GM18517 (cell line): ENCODE measurements at regions not wholly inside any gene's neighbourhood (a gene's known extent, or its start where the extent isn't known, plus 50 kb on each side); places are given as distances from the start of the nearest gene placed in this dataset.

Experiments used
- ATAC-seq: cut with Tn5 transposase; IDR thresholded peaks from one replicate; pipeline ENCODE4 v1.9.1; 2021; ENCODE audit warnings: mild to moderate bottlenecking, moderate library complexity; ENCODE audit not compliant: unreplicated experiment

DNA sequence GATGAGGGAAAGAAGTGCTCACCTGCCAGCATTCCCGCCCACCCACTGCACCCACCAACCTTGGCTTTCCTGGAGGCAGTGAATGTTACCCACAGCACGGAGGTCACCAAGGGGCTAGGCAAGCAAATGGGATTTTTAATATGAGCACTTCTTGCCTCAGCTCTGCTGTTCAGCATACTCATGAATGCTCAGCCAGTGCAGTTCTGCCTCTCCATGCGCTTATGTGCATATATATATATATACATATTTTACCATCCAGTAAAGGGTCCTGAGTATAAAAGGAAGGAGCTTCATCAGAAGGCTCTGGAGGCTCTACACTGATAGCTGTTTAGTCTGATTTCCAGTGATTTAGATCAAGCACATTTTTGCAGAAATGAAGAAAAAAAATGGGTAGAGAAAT lies 366.9 kb downstream of the SIPA1L2 start:
- no peak for ATAC-seq

DNA sequence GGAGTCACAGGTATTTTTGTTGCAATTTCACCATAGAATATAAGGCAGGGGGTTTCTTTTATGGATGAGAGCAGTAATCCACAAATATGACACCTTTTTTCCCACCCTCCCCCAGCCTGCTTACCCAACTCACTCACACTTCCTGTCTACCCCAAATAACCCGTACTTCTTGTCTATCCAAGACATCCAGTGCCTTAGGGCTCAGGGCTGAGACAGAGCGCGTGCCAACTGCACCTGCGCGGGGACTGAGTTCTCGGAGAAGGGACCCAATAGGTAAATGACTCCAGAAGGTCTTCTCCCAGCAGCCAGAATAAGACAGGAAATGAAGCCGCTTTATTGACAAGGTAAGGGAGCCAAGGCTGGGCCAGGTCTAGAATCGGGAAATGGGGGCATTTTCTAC lies 369.1 kb downstream of the SIPA1L2 start:
- no peak for ATAC-seq

DNA sequence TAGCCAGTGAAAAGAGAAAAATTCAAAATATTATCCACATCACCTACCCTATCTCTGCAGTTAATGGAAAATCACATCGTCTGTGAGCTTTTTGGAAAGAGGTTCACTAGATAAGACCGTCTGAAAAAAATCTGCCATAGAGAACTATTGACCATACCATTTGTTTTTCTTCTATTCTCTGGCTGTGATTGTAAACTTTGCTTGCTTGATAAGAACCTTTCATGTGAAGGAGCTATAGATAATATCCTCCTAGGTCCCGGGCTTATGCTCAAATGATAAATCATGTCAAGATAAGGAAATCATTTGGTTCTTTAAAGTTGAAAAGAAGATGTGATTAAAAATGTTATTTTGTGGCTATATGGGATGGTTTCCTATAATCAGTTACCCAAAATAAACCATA lies 369.9 kb downstream of the SIPA1L2 start:
- no peak for ATAC-seq

DNA sequence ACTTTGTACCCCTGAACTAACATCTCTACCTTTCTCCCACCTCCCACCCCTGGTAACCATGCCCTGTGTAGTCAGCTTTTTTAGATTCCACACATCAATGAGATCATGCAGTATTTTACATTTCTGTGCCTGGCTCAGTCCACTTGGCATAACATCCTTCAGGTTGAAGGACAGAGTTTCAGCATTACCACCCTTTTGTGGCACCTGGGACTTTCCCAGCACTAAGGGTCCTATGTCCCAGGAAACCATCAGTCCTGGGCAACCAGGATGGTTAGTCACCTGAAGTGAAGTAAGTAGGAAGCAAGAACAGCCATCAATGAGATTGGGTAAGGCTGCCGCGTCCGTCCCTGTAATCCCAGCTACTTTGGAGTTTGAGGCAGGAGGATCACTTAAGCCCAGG lies 370.6 kb downstream of the SIPA1L2 start:
- no peak for ATAC-seq

DNA sequence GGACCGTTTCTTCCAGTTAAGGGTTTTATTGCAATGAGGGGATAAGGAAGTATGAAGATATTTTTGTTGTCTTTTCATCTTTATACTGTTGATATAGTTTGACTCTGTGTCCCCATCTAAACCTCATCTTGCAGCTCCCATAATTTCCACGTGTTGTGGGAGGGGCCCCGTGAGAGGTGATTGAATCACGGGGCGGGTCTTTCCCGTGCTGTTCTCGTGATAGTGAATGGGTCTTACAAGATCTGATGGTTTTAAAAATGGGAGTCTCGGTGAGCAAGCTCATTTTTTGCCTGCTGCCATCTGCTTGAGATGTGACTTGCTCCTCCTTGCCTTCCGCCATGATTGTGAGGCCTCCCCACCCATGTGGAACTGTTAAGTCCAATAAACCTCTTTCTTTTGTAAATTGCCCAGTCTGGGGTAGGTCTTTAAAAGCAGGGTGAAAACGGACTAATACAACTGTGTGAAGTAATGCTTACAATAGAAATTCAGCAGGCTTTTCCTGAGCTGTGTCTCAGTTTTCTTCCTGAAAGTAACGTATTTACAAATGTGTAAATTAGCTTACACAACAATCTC lies 377.3 kb downstream of the SIPA1L2 start:
- ATAC-seq = no peak

DNA sequence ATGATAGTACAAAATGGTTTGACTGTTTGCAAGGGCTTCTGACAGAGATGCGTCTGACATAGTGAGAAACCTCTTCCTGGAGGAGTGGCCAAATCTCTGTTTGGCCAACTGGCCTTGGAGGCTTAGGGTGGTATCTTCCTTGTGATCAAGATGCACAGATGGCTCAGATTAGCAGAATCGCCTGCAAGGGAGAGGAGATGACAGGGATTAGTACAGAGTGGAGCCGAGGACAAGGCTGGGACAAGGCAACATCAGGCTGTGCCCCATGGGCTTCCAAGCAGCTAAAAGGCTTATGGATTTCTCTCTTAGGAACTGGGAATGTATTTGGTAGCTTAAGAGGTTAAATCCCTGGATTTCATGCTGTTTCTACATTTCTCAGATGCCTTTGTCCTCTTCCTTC lies 379.1 kb downstream of the SIPA1L2 start:
- ATAC-seq = no peak

DNA sequence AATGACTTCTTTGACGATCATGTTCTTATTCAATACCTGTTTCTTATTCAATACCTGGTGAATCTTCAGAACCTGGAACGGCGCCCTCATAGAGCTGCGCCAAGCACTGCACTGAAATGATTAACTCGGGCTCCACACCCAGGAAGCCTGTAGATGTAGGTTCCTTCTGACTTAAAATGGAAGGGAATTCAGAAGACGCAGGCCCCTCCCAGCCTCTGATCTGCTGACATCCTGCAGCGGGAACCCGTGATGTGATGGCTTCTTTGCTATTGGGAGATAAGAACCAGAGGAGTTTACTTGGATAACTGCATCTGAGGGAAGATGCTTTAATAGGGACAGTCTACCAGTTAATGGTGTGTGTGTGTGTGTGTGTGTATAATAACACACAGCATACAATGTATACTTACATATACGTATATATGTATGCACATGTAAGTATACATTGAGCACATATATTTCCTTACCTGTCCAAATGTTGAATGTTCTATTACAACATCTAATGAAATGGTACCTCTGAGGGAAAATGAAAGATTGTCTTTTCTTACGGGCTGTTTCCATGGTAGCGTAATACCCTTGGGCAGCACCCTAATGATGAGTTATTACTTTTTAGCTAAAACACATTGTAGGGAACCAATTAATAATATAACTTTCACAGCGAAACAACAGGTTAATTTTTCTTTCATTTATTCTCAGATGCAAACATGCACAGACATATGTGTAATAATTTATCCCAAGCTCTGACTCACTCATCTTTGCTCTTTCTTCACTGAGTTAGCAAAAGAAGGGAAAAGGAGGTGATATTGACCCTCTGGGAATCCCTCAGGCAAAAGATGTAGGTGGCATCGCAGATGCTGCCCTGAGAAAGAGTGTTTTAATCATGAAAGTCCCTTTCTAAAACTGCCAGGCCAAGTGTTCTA lies 379.8 kb downstream of the SIPA1L2 start:
- ATAC-seq = no peak

DNA sequence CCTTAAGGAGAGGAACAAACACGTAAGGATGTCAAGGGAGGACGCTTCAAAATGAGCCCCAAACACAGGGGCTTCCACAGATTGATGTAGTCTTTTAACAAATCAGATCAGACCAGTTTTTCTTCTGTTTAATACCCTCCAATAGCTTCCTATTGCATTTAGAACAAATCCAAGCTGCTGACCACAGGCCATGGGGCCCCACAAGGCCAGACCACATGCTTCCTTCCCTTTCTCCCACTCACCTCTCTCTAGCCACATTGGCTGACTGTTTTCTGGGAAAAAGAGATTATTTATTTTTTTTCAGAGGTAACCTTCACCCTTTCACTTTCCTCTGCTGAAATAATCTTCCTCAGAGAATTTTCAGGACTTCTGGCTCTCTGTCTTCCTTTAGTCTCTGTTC lies 380.6 kb downstream of the SIPA1L2 start:
- ATAC-seq = no peak

DNA sequence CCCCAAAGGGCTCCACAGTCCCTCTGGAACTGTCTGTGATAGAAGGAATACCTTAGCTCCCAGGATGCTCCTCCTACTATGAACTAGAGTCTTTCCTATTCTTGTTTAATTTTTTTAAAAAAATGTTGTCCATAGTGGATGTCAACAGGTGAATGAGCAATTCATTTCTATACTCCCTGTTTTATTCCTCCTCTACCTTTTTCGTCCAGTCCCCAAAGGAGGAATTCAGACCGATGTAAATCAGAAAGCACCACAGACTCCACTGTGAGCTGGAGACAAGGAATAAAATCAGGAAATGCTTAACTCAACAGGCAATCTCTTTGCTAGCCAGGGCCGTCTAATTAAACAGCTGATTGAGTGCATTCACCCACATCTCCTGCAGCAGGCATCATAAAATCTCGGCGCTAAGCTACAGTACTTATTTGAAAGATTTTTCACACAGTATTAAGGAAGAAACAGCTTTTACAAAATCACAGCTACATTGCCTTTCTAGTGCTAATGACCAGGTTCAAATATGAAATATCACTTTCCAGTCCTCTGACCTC lies 381.6 kb downstream of the SIPA1L2 start:
- no peak for ATAC-seq

DNA sequence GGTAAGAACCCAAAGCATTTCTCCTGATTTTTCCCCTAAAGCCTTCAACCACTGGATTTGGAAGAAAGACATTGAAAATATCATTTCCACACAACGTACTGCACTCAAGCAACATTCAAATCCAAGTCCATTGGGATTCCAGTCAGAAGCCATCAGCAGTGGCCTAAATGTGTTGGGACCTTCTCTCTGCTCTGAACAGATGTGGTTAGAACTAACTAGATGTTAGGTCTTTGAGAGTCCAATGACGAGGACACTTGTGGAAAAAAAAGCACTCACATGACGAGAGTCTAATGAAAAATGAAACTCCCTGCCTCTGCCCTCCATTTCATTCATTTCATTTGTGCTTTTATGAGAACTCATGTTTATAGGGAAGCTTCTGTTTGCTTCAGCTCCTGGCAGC lies 382.3 kb downstream of the SIPA1L2 start:
- ATAC-seq = no peak

DNA sequence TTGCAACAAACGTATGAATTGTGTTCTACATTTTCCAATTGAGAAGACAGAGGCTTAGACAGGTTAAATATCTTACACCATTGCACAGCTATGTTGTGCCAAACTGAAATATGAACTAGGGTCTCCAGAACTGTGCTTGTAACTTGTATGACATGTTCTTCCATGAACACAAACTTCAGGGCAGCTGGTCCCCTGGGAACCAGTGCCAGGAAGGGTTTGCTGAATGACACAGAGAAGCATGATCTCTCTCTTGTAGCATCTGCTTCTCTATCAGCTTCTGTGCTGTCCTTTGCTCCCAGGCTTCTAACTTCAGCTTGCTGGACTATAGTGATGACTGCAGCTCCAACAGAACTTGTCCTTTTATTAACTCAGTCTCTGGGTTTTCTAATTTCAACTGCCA lies 385.5 kb downstream of the SIPA1L2 start:
- no peak for ATAC-seq

DNA sequence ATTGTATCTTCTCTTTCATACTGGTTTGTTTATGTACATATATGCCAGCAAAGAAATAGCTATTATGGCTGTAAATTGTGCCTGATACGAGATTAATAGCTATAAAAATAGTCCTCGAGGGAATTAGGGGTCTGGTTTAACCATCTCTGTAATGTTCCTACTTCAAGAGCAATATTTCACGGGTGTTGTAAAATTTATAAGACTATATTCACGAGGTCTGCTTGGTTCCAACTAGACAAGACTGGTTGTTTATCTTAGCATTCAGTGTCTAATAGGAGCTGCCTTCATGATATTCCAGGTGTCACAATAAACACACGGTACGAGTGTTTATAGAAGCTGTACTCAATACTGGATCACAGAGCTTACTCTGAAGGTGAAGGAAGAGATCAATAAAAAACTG lies 389.9 kb downstream of the SIPA1L2 start:
- no peak for ATAC-seq

DNA sequence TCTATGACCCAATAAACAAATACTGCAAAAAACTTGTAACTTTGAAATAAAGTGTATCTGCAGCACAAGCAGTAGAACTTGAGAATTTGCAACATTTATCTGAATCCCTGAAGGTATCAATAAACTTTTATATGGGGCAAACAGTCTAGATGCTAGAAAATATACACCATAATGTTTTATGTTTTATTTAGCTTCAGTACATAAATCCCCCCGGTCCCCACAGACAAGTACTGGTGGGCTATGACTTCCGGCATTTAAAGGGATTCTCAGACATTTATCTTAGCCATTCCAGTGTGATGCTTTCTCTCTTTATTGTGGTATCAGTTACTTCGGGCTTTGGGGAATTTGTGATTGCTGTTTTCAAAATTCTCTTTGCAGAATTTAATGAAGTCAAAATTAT lies 390.4 kb downstream of the SIPA1L2 start:
- ATAC-seq = no peak

DNA sequence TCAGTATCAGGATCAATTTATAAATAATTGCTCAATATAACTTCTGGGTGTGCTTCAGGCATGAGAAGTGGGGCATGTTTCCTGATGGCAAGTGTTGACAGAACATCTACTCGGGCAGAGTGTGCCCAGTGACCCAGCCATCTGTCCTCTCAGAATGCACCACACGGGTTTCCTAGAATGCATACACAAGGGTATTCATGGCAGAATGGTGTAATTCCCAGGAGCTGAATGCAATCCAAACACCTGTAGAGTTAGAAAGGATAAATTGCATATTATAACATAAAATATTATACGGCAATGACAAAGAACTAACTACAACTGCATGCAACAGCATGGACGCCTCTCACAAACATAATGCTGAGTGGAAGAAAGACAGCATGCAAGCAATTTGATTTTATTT lies 391.9 kb downstream of the SIPA1L2 start:
- ATAC-seq = no peak

DNA sequence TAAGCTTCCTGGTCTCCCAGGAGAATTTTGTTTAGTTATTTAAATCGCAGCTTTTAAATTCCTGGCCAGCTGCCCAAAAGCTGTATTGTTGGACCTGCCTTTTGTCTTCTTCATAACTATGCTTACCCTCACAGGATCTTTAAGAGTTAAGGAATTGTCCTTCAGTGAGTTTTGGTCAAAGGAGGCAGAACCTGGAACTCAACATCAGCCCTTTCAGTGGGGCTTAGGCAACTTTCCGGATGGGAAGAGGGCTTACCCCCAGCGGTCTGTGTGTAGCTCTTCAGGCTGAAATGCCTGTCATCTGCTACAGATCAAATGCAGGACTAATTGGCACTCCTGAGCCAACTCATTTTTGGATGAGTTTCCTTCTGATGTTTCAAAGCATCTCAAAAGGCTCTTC lies 402.6 kb downstream of the SIPA1L2 start:
- ATAC-seq = no peak

DNA sequence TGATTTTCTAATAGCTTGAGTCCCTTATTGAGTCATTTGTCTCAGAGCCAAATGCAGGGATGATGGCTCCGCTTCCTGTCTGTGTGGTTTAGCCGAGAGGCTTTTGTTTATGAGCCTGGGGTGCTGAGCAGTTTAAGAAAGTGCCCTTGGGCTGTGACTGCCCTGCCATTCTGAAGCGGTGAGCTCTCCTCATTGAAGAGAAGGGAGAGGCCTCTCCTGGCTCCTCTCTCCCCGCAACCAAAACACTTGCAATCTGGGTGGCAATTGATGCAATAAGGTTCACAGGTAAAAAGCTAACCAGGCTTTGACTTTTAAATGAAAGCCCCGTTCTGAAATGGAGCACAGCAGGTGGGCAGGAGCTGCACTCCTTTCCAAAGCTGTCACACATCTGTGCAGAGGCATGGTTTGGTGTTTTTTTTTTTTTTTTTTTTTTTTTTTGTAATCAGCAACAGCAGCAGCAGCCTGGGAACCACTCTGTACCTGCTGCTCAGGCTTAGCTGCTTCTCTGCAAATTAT lies 403.7 kb downstream of the SIPA1L2 start:
- ATAC-seq = no peak

DNA sequence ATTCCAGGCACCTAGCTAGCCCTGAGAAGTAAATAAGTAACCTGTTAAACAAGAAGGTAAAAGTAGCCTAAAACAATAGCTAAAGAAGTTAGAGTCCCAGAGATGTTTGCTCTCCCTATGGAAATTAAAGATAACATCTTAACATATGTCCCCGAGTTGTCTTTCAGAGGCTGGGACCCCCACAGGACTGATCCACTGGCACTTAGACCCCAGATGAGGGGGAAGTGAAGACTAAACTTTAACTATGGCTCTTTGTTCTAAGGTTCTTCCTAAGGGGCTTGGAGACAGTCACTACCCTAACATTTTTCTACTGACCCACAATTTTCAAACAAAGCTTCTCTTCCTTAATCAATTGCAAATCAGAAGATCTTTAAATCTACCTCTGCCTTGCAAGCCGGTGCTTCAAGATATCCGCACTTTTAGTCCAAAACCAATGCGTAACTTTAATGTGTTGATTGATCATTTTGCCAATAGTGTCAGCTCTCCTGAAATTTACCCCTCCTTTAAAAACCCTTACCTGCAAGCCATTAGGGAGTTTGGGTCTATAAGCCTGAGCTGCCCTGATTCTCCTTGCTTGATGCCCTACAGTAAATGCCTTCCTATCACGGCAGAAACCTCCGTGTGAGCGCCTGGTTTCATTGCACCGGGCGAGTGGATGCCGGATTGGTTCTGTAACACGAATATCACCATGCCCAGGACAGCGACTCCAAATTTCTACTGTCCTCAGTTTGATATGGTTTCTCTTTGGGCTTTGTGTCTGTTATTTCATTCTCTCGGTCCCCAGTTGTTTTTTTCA lies 404.4 kb downstream of the SIPA1L2 start:
- no peak for ATAC-seq

DNA sequence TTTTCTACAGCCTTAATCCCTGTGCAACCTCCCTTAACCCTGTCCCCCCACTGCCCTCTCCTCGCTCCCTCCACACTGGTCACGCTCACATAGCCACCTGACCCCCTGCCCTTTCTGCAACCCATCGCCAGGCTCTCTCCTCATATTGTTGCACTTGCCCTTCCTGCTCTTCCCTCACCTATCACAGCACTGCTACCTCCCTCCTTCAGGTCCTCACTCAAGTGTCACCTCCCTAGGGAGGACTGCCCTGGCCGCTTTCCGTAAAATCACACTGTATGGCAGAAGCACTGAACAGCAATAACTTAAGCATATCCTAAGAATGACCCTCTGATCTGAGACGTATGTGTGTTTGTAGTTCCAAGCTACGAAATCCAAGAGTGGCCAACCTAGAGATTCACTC lies 406.0 kb downstream of the SIPA1L2 start:
- ATAC-seq = no peak

DNA sequence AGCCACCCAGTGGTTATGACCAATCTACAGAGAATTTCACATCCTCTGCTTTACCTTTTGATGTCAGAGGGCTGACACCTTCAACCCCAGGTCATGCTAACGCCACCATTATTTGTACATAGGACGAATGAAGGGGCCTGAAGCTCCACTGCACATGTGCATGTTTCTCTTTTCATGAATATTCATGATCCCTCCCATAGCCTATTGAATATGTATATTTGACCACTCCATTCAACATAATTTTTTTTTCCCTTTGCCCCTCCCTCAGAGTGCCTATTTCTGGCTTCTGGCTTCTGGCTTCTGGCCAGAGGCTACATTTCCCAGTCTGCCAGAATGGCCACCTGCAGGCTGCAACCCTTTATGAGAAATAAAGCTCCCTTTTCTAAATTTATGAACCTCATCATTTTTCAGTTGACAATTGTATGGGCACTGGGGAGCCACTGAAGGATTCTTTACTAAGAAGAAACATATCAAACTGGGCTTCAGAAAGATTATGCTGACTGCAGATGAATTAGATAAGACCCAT lies 406.7 kb downstream of the SIPA1L2 start:
- ATAC-seq = no peak

DNA sequence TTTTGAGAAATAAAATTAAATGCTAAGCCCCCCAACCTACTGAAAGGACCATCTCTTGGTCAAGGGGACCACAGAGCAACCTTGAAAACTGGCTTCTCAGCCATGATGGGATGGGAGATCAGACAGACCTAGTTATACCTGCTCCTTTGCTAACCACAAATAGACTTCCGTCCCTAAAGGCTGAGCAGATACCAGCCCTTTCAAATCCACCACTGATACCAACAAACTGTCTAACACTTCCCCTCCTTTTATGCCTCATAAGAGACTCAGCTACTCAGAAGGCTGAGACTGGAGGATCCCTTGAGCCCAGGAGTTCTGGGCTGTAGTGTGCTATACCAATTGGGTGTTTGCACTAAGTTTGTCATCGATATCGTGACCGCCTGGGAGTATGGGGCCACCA lies 407.3 kb downstream of the SIPA1L2 start:
- no peak for ATAC-seq
